PC-9 (cell line): ENCODE measurements at regions not wholly inside any gene's neighbourhood (a gene's known extent, or its start where the extent isn't known, plus 50 kb on each side); places are given as distances from the start of the nearest gene placed in this dataset.

Experiments used
- EZH2 ChIP-seq: fragments of 200-600 bp; sonication (generic); IDR thresholded peaks from 2 replicates; pipeline ENCODE4 v1.8.0; 2017; ENCODE audit warnings: antibody characterized with exemption, low read depth
- TF ChIP-seq, protein P1 (sequence below): fragments of 200-600 bp; sonication (generic); conservative IDR thresholded peaks from 2 replicates; pipeline ENCODE4 v1.6.1; 2017; ENCODE audit warnings: mixed run types, antibody characterized with exemption, mild to moderate bottlenecking, moderate library complexity

- TF ChIP-seq, protein P1, sequence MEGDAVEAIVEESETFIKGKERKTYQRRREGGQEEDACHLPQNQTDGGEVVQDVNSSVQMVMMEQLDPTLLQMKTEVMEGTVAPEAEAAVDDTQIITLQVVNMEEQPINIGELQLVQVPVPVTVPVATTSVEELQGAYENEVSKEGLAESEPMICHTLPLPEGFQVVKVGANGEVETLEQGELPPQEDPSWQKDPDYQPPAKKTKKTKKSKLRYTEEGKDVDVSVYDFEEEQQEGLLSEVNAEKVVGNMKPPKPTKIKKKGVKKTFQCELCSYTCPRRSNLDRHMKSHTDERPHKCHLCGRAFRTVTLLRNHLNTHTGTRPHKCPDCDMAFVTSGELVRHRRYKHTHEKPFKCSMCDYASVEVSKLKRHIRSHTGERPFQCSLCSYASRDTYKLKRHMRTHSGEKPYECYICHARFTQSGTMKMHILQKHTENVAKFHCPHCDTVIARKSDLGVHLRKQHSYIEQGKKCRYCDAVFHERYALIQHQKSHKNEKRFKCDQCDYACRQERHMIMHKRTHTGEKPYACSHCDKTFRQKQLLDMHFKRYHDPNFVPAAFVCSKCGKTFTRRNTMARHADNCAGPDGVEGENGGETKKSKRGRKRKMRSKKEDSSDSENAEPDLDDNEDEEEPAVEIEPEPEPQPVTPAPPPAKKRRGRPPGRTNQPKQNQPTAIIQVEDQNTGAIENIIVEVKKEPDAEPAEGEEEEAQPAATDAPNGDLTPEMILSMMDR = no peak; the same call in 1 of the 2 replicates
- no peak for TF ChIP-seq EZH2
Observed at GRCh38 chr2:49332415-49332814, 178.1 kb upstream of the FSHR start.
